DOHH2 (cell line): ENCODE measurements at regions not wholly inside any gene's neighbourhood (a gene's known extent, or its start where the extent isn't known, plus 50 kb on each side); places are given as distances from the start of the nearest gene placed in this dataset.

Experiments used
- CTCF ChIP-seq: fragments of 200-600 bp; sonication (generic); IDR thresholded peaks from one replicate; pipeline ENCODE4 v1.5.1; 2014; ENCODE audit warnings: antibody characterized with exemption, mild to moderate bottlenecking, low read depth, low read length; ENCODE audit not compliant: poor library complexity, severe bottlenecking
- EZH2phosphoT487 ChIP-seq: fragments of 200-600 bp; sonication (generic); IDR thresholded peaks from 2 replicates; pipeline ENCODE4 v1.6.1; 2017; ENCODE audit warnings: borderline replicate concordance, mild to moderate bottlenecking, antibody characterized with exemption, low read length, moderate library complexity, mixed read lengths

- no peak for TF ChIP-seq CTCF
- TF ChIP-seq EZH2phosphoT487: no peak
Observed at GRCh38 chr2:193276069-193276468, 1081.3 kb upstream of the TMEFF2 start.
